HEK293 (cell line): ENCODE measurements at regions not wholly inside any gene's neighbourhood (a gene's known extent, or its start where the extent isn't known, plus 50 kb on each side); places are given as distances from the start of the nearest gene placed in this dataset.

Experiments used
- CTCF ChIA-PET: fragments of 350-600 bp; formaldehyde crosslinking; extraction: SDS; loops from one replicate; lab custom pipeline; 2021; ENCODE audit warnings: antibody characterized with exemption; lab: Yijun Ruan, JAX
- POLR2A ChIA-PET: fragments of 300-600 bp; formaldehyde crosslinking; extraction: SDS; loops from one replicate; lab custom pipeline; 2020; ENCODE audit warnings: antibody characterized with exemption, inconsistent platforms; lab: Yijun Ruan, JAX
- H3K27ac ChIP-seq: fragments of 200-500 bp; sonication (Bioruptor generic); 2 replicates; pipeline ENCODE4 v1.5.1; 2014; ENCODE audit warnings: low read depth, low read length, control low read depth, inconsistent platforms; ENCODE audit errors: extremely low read depth
- H3K36me3 ChIP-seq, 2 experiments: fragments of 200-500 bp in 1 of 2; sonication (Bioruptor generic) in 1 of 2; 1 replicate in 1 of 2; 2 replicates in 1 of 2; pipeline ENCODE4 v1.5.1; 2014 to 2017; ENCODE audit warnings: inconsistent platforms in 2 of 2, low read length in 2 of 2; ENCODE audit not compliant: control insufficient read depth in 2 of 2, insufficient read depth in 1 of 2
- H3K4me1 ChIP-seq: fragments of 200-500 bp; sonication (Bioruptor generic); 2 replicates; pipeline ENCODE4 v1.5.1; 2014; ENCODE audit warnings: mild to moderate bottlenecking, low read length, inconsistent platforms; ENCODE audit not compliant: control insufficient read depth, insufficient read depth
- H3K4me3 ChIP-seq: 2 replicates; pipeline ENCODE4 v1.5.1; 2011; ENCODE audit warnings: low read depth, mild to moderate bottlenecking, control low read depth, low read length, moderate library complexity
- H3K9me3 ChIP-seq: fragments of 200-500 bp; sonication (Bioruptor generic); 2 replicates; pipeline ENCODE4 v1.5.1; 2014; ENCODE audit warnings: low read depth, low read length, inconsistent platforms; ENCODE audit not compliant: control insufficient read depth, insufficient read depth
- BCL6B ChIP-seq: fragments of 450-650 bp; formaldehyde crosslinking; IDR thresholded peaks from 2 replicates; pipeline ENCODE4 v1.5.1; 2017; ENCODE audit warnings: missing biosample characterization, missing genetic modification characterization
- FEZF1 ChIP-seq: fragments of 450-650 bp; formaldehyde crosslinking; IDR thresholded peaks from 2 replicates; pipeline ENCODE4 v1.5.1; 2016; ENCODE audit warnings: missing biosample characterization, missing genetic modification characterization
- HOXD13 ChIP-seq: sonication (generic); formaldehyde crosslinking; IDR thresholded peaks from 2 replicates; pipeline ENCODE4 v1.8.0; 2022; ENCODE audit warnings: missing genetic modification reagents, borderline replicate concordance
- IKZF3 ChIP-seq: fragments of 450-650 bp; IDR thresholded peaks from 2 replicates; pipeline ENCODE4 v1.5.0; 2018; ENCODE audit warnings: missing biosample characterization, mild to moderate bottlenecking, missing genetic modification characterization, moderate library complexity
- MEIS1 ChIP-seq: sonication (generic); formaldehyde crosslinking; IDR thresholded peaks from 2 replicates; pipeline ENCODE4 v1.8.1; 2022; ENCODE audit warnings: missing genetic modification reagents, mild to moderate bottlenecking, borderline replicate concordance
- MZF1 ChIP-seq: fragments of 450-650 bp; formaldehyde crosslinking; IDR thresholded peaks from 2 replicates; pipeline ENCODE4 v1.5.1; 2017; ENCODE audit warnings: missing biosample characterization, missing genetic modification characterization, borderline replicate concordance
- OVOL3 ChIP-seq: fragments of 450-650 bp; formaldehyde crosslinking; IDR thresholded peaks from 2 replicates; pipeline ENCODE4 v1.5.1; 2016; ENCODE audit warnings: missing biosample characterization, missing genetic modification characterization
- SETDB1 ChIP-seq: IDR thresholded peaks from one replicate; pipeline ENCODE4 v1.6.1; 2017; ENCODE audit warnings: mild to moderate bottlenecking, low read length, moderate library complexity, mixed read lengths; ENCODE audit not compliant: insufficient read length
- YY2 ChIP-seq: fragments of 450-650 bp; formaldehyde crosslinking; IDR thresholded peaks from 2 replicates; pipeline ENCODE4 v1.5.1; 2016; ENCODE audit warnings: missing biosample characterization, missing genetic modification characterization
- ZFP37 ChIP-seq: fragments of 450-650 bp; formaldehyde crosslinking; IDR thresholded peaks from 2 replicates; pipeline ENCODE4 v1.5.1; 2016; ENCODE audit warnings: missing biosample characterization, missing genetic modification characterization
- ZNF174 ChIP-seq: fragments of 450-650 bp; formaldehyde crosslinking; IDR thresholded peaks from 2 replicates; pipeline ENCODE4 v1.5.0; 2017; ENCODE audit warnings: missing biosample characterization, mild to moderate bottlenecking, missing genetic modification characterization
- ZNF404 ChIP-seq: fragments of 450-650 bp; formaldehyde crosslinking; IDR thresholded peaks from 2 replicates; pipeline ENCODE4 v1.5.1; 2017; ENCODE audit warnings: missing biosample characterization, missing genetic modification characterization
- ZNF529 ChIP-seq: fragments of 450-650 bp; formaldehyde crosslinking; IDR thresholded peaks from 2 replicates; pipeline ENCODE4 v1.5.1; 2017; ENCODE audit warnings: missing genetic modification characterization, missing biosample characterization; ENCODE audit not compliant: insufficient replicate concordance
- ZNF623 ChIP-seq: fragments of 450-650 bp; formaldehyde crosslinking; IDR thresholded peaks from 2 replicates; pipeline ENCODE4 v1.5.1; 2016; ENCODE audit warnings: missing biosample characterization, missing genetic modification characterization
- ZNF677 ChIP-seq: fragments of 450-650 bp; IDR thresholded peaks from 2 replicates; pipeline ENCODE4 v1.5.0; 2018; ENCODE audit warnings: missing biosample characterization, mild to moderate bottlenecking, missing genetic modification characterization, moderate library complexity
- ZNF776 ChIP-seq: fragments of 450-650 bp; formaldehyde crosslinking; IDR thresholded peaks from 2 replicates; pipeline ENCODE4 v1.5.0; 2017; ENCODE audit warnings: missing biosample characterization, missing genetic modification characterization, borderline replicate concordance
- ZSCAN30 ChIP-seq: fragments of 450-650 bp; IDR thresholded peaks from 2 replicates; pipeline ENCODE4 v1.5.1; 2018; ENCODE audit warnings: missing biosample characterization, mild to moderate bottlenecking, missing genetic modification characterization, moderate library complexity
- TF ChIP-seq, protein P1 (sequence below): fragments of 450-650 bp; formaldehyde crosslinking; IDR thresholded peaks from 2 replicates; pipeline ENCODE4 v1.5.1; 2017; ENCODE audit warnings: missing biosample characterization, missing genetic modification characterization
- TF ChIP-seq, protein P2 (sequence below): fragments of 450-650 bp; formaldehyde crosslinking; IDR thresholded peaks from 2 replicates; pipeline ENCODE4 v1.5.1; 2016; ENCODE audit warnings: missing biosample characterization, missing genetic modification characterization, borderline replicate concordance
- TF ChIP-seq, protein P3 (sequence below): fragments of 450-650 bp; formaldehyde crosslinking; IDR thresholded peaks from 2 replicates; pipeline ENCODE4 v1.5.1; 2017; ENCODE audit warnings: missing biosample characterization, missing genetic modification characterization
- TF ChIP-seq, protein P4 (sequence below): fragments of 450-650 bp; formaldehyde crosslinking; IDR thresholded peaks from 2 replicates; pipeline ENCODE4 v1.5.1; 2016; ENCODE audit warnings: missing biosample characterization, missing genetic modification characterization
- TF ChIP-seq, protein P5 (sequence below): fragments of 450-650 bp; formaldehyde crosslinking; IDR thresholded peaks from 2 replicates; pipeline ENCODE4 v1.5.1; 2016; ENCODE audit warnings: missing biosample characterization, missing genetic modification characterization

DNA sequence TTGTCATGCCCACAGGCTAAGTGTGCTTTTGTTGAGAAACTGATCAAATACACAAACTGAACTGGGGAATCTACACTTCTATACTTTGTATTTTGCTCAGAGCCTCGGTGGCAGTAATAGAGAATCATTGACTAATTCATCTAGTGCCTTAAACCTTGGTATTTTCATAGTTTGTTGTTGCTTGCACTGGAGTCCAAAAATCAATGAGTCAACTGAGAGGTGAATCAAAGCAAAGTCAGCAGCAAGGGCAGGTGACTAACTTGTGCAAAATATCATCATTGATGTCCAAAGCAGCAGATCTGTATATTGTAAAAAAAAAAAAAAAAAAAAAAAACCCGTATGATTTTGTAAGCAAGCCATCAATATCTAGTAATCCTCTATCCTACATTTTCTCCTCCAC is 296.4 kb downstream of the MAP2K6 start (continued):
- TF ChIP-seq, protein P1, sequence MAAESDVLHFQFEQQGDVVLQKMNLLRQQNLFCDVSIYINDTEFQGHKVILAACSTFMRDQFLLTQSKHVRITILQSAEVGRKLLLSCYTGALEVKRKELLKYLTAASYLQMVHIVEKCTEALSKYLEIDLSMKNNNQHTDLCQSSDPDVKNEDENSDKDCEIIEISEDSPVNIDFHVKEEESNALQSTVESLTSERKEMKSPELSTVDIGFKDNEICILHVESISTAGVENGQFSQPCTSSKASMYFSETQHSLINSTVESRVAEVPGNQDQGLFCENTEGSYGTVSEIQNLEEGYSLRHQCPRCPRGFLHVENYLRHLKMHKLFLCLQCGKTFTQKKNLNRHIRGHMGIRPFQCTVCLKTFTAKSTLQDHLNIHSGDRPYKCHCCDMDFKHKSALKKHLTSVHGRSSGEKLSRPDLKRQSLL, result no peak
- no peak for TF ChIP-seq ZFP37
- no peak for TF ChIP-seq ZSCAN30 (tag by site-specific recombination)
- TF ChIP-seq, protein P2, sequence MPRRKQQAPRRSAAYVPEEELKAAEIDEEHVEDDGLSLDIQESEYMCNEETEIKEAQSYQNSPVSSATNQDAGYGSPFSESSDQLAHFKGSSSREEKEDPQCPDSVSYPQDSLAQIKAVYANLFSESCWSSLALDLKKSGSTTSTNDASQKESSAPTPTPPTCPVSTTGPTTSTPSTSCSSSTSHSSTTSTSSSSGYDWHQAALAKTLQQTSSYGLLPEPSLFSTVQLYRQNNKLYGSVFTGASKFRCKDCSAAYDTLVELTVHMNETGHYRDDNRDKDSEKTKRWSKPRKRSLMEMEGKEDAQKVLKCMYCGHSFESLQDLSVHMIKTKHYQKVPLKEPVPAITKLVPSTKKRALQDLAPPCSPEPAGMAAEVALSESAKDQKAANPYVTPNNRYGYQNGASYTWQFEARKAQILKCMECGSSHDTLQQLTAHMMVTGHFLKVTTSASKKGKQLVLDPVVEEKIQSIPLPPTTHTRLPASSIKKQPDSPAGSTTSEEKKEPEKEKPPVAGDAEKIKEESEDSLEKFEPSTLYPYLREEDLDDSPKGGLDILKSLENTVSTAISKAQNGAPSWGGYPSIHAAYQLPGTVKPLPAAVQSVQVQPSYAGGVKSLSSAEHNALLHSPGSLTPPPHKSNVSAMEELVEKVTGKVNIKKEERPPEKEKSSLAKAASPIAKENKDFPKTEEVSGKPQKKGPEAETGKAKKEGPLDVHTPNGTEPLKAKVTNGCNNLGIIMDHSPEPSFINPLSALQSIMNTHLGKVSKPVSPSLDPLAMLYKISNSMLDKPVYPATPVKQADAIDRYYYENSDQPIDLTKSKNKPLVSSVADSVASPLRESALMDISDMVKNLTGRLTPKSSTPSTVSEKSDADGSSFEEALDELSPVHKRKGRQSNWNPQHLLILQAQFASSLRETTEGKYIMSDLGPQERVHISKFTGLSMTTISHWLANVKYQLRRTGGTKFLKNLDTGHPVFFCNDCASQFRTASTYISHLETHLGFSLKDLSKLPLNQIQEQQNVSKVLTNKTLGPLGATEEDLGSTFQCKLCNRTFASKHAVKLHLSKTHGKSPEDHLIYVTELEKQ (tag by site-specific recombination), result no peak

- no peak overlapping the region for H3K4me3 ChIP-seq
- TF ChIP-seq HOXD13 (CRISPR knock-in tag) (0 out of 2 replicates have a peak, but pooled peaks have one; percentile 19), MEIS1 (CRISPR knock-in tag) (peak; percentile 67; the same call in 1 of the 2 replicates)
- TF ChIP-seq, protein P3, sequence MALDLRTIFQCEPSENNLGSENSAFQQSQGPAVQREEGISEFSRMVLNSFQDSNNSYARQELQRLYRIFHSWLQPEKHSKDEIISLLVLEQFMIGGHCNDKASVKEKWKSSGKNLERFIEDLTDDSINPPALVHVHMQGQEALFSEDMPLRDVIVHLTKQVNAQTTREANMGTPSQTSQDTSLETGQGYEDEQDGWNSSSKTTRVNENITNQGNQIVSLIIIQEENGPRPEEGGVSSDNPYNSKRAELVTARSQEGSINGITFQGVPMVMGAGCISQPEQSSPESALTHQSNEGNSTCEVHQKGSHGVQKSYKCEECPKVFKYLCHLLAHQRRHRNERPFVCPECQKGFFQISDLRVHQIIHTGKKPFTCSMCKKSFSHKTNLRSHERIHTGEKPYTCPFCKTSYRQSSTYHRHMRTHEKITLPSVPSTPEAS (tag by site-specific recombination), result no peak
- H3K4me1 ChIP-seq, result peaks cover 34% of the 10 kb centered on the region
- CTCF ChIA-PET, result interaction anchor here (0.7 kb wide), 1 partner anchor 1538 kb away, joined by 3 read pairs; no protein-coding TSS in a partner anchor
- POLR2A ChIA-PET, result no interaction called here
- H3K27ac ChIP-seq, result no peak overlapping the region
- H3K9me3 ChIP-seq, result no peaks in the 10 kb centered on the region
- no peaks in the 10 kb centered on the region for H3K36me3 ChIP-seq
Observed at GRCh38 chr17:69711541-69711940, 297.0 kb downstream of the MAP2K6 start.

- Histone ChIP-seq H3K36me3 (no peaks in the 10 kb centered on the region), H3K4me1 (peaks cover 34% of the 10 kb centered on the region), H3K9me3 (no peaks in the 10 kb centered on the region; the same call in 1 of the 2 replicates), H3K4me3 (no peak overlapping the region), H3K27ac (peak overlapping the region; percentile 28; the same call in 1 of the 2 replicates)
- POLR2A ChIA-PET, result no interaction called here
- CTCF ChIA-PET, result interaction anchor here (0.7 kb wide), 2 partner anchors 206 to 346 kb away, joined by 3 to 4 read pairs; no protein-coding TSS in a partner anchor
- TF ChIP-seq ZNF776, result no peak
- peak; percentile 57; the same call in 1 of the 2 replicates for TF ChIP-seq BCL6B (tag by site-specific recombination)
- TF ChIP-seq, protein P4, sequence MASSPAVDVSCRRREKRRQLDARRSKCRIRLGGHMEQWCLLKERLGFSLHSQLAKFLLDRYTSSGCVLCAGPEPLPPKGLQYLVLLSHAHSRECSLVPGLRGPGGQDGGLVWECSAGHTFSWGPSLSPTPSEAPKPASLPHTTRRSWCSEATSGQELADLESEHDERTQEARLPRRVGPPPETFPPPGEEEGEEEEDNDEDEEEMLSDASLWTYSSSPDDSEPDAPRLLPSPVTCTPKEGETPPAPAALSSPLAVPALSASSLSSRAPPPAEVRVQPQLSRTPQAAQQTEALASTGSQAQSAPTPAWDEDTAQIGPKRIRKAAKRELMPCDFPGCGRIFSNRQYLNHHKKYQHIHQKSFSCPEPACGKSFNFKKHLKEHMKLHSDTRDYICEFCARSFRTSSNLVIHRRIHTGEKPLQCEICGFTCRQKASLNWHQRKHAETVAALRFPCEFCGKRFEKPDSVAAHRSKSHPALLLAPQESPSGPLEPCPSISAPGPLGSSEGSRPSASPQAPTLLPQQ (tag by site-specific recombination), result no peak
- peak; percentile 77 for TF ChIP-seq IKZF3 (tag by site-specific recombination)
- TF ChIP-seq OVOL3, result peak; percentile 88
- no peak for TF ChIP-seq ZNF677
- TF ChIP-seq, protein P5, sequence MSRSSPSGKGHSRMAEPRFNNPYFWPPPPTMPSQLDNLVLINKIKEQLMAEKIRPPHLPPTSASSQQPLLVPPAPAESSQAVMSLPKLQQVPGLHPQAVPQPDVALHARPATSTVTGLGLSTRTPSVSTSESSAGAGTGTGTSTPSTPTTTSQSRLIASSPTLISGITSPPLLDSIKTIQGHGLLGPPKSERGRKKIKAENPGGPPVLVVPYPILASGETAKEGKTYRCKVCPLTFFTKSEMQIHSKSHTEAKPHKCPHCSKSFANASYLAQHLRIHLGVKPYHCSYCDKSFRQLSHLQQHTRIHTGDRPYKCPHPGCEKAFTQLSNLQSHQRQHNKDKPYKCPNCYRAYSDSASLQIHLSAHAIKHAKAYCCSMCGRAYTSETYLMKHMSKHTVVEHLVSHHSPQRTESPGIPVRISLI (tag by site-specific recombination), result no peak
- TF ChIP-seq MZF1, result 0 out of 2 replicates have a peak, but pooled peaks have one; percentile 28
- TF ChIP-seq SETDB1, result no peak
- peak; percentile 91 for TF ChIP-seq FEZF1
- TF ChIP-seq ZNF174 (tag by site-specific recombination), result no peak
- no peak for TF ChIP-seq ZNF623 (tag by site-specific recombination)
- TF ChIP-seq ZNF404 (tag by site-specific recombination), result no peak
- TF ChIP-seq YY2 (tag by site-specific recombination), result no peak
- TF ChIP-seq ZNF529 (tag by site-specific recombination), result no peak
Observed at GRCh38 chr17:69712801-69713311, 298.4 kb downstream of the MAP2K6 start.
